ENCODE measurements at regions not wholly inside any gene's neighbourhood (a gene's known extent, or its start where the extent isn't known, plus 50 kb on each side); places are given as distances from the start of the nearest gene placed in this dataset.

DNA sequence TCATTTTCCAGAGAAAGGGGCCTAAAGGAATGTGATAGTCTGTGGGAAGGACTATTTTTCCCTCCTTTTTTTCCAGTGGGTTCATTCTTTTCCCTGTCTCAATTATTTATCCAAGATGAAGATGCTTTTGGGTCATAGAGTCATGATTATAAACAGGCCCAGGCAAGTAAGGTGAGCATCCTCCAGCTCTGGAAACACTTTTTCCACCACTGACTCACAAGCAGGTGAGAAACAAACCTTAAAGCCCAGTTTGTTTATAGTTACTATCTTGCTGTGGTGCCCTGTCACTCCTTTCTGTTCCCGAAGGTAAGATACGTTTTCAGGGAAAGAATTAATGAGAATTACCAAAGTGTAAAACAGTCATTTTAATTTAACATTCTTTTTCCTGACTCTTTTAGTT, 107.7 kb upstream of the IFNG-AS1 start:
- Mint-ChIP-seq H3K4me3 (no peak overlapping the region), H3K27me3 (peaks cover 10% of the 10 kb centered on the region), H3K4me1 (no peaks in the 10 kb centered on the region), H3K36me3 (ENCODE audit: low read depth) (no peaks in the 10 kb centered on the region), H3K9me3 (no peaks in the 10 kb centered on the region), H3K27ac (no peak overlapping the region)
- DNase-seq (no peak), ATAC-seq (ENCODE audit: low read depth) (no peak)
- POLR2A ChIA-PET = no interaction called here
- intact Hi-C loops (cut with micrococcal nuclease) = no loop called here
- no peak for TF ChIP-seq CTCF (IDR thresholded peaks at IDR 0.05)
- CTCF ChIA-PET = no interaction called here

- no peaks in the 10 kb centered on the region for H3K9me3 Mint-ChIP-seq
- no peaks in the 10 kb centered on the region for H3K36me3 Mint-ChIP-seq (ENCODE audit: low read depth)
- DNase-seq (no peak), ATAC-seq (ENCODE audit: low read depth) (no peak)
- intact Hi-C loops (cut with micrococcal nuclease) = no loop called here
- TF ChIP-seq CTCF (IDR thresholded peaks at IDR 0.05) = no peak
- no peak overlapping the region for H3K27ac Mint-ChIP-seq
- ChIA-PET CTCF (no interaction called here), POLR2A (no interaction called here)
- H3K4me3 Mint-ChIP-seq = no peak overlapping the region
- H3K4me1 Mint-ChIP-seq = no peaks in the 10 kb centered on the region
- H3K27me3 Mint-ChIP-seq = peaks cover 11% of the 10 kb centered on the region
Observed at GRCh38 chr12:67884596-67884995, 104.7 kb upstream of the IFNG-AS1 start.

GRCh38 chr12:67885375-67886169, 103.7 kb upstream of the IFNG-AS1 start:
- CTCF ChIA-PET = no interaction called here
- ATAC-seq (ENCODE audit: low read depth) = no peak
- intact Hi-C loops (cut with micrococcal nuclease) = no loop called here

DNA sequence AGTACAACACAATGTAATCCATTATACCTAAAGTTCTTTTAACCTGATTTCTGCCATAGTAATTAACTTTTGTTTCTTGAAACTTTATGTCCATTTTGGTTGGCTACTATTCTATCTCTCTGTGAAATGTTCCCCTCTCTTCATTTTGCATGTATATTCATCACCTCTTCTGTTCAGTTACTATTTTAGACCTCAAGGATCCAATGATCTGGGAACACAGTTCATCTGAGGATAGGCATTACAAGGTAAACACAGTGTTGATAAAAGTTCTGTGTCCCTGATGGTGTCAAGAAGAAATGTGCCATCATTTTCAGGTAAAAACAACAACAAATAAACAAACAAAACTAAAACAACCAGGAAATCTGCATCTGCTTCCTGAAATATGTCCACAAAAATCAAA, 102.2 kb upstream of the IFNG-AS1 start:
- Mint-ChIP-seq H3K4me1 (no peaks in the 10 kb centered on the region), H3K36me3 (ENCODE audit: low read depth) (no peaks in the 10 kb centered on the region), H3K9me3 (no peaks in the 10 kb centered on the region), H3K27me3 (peaks cover 11% of the 10 kb centered on the region), H3K27ac (no peak overlapping the region), H3K4me3 (no peak overlapping the region)
- DNase-seq (no peak), ATAC-seq (ENCODE audit: low read depth) (no peak)
- intact Hi-C loops (cut with micrococcal nuclease) = no loop called here
- TF ChIP-seq CTCF (IDR thresholded peaks at IDR 0.05) = no peak
- ChIA-PET POLR2A (no interaction called here), CTCF (no interaction called here)

More at GRCh38 chr12:67885375-67886169, 103.7 kb upstream of the IFNG-AS1 start:
- Mint-ChIP-seq H3K9me3 (no peaks in the 10 kb centered on the region), H3K27me3 (peaks cover 11% of the 10 kb centered on the region), H3K4me3 (no peak overlapping the region), H3K27ac (no peak overlapping the region), H3K4me1 (no peaks in the 10 kb centered on the region), H3K36me3 (ENCODE audit: low read depth) (no peaks in the 10 kb centered on the region)
- POLR2A ChIA-PET = no interaction called here
- no peak for TF ChIP-seq CTCF (IDR thresholded peaks at IDR 0.05)
- no peak for DNase-seq

DNA sequence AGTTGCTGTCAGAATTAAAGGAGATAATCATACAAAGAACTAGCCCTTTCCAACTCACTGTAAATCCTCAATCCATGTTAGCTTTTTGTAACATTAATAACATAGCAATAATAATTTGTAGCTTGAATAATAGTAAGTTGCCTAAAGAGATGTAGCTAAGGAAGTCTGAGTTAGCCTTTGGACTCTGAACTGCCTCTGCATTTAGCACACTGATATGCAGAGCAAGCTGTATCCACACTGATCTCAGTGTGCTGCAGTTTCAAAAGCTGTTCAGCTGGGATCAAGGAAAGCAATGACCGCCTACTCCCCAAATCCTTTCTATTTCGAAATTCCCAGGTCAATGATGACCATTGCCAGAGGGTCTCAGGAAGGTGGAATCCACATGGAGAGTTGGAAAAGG, 99.3 kb upstream of the IFNG-AS1 start:
- H3K9me3 Mint-ChIP-seq = no peaks in the 10 kb centered on the region
- no peaks in the 10 kb centered on the region for H3K36me3 Mint-ChIP-seq (ENCODE audit: low read depth)
- ATAC-seq (ENCODE audit: low read depth) (no peak), DNase-seq (no peak)
- no peak for TF ChIP-seq CTCF (IDR thresholded peaks at IDR 0.05)
- intact Hi-C loops (cut with micrococcal nuclease) = no loop called here
- H3K27ac Mint-ChIP-seq = no peak overlapping the region
- ChIA-PET CTCF (no interaction called here), POLR2A (no interaction called here)
- no peak overlapping the region for H3K4me3 Mint-ChIP-seq
- no peaks in the 10 kb centered on the region for H3K4me1 Mint-ChIP-seq
- H3K27me3 Mint-ChIP-seq = peaks cover 10% of the 10 kb centered on the region

Data from activated B cell treated with CpG ODN at 0.5 μM for 24 hours (primary cell).